Esophagus mucosa (tissue), 1 donor: ENCODE measurements at regions not wholly inside any gene's neighbourhood (a gene's known extent, or its start where the extent isn't known, plus 50 kb on each side); places are given as distances from the start of the nearest gene placed in this dataset.

Experiments
- ATAC-seq: fragments of 200-7000 bp; cut with Tn5 transposase; one replicate; pipeline ENCODE4 v1.9.1; 2020
- donor health status: DM: yes; HTN: yes; CAD: no.

- no peak for ATAC-seq
Observed at GRCh38 chr10:8919280-8919679, 864.8 kb downstream of the GATA3 start.

- no peak for ATAC-seq
Observed at GRCh38 chr10:8921568-8921967, 867.1 kb downstream of the GATA3 start.

DNA sequence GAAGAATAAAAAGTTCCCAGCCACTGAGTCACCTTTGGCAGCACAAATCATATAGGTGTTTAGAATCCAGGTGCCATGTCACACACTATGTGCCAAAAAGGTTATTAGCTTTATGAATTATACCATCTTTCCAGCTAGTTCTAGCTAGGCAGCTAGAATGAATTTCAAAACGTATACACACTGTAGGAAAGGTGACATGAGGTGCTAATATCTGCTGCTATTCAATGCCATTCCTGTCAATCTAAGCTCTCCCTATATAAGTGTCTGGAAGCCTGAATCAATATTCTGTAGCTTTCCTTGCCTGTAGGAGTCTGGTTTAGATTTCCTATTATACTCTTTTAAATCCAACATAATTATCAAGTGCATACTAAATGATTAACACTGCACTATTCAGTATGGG, 868.6 kb downstream of the GATA3 start:
- no peak for ATAC-seq

DNA sequence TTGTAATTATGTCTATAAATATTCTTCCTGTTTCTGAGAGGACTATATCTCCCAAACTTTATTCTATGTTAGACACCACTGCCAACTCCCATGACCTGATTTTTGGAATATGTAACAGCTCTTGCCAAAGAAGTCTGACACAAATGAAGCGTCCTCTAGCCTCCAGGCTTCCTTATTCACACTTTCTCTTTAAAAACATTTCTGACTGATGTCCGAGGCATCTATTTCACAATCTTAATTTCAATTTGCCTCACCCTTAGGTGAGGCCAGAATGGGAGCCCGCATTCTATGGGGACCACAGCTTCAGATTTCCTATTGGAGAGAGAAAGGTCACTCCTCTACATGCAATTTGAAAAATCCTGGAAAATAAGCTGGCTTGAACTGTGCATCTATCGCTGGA, 873.2 kb downstream of the GATA3 start:
- ATAC-seq, result no peak

DNA sequence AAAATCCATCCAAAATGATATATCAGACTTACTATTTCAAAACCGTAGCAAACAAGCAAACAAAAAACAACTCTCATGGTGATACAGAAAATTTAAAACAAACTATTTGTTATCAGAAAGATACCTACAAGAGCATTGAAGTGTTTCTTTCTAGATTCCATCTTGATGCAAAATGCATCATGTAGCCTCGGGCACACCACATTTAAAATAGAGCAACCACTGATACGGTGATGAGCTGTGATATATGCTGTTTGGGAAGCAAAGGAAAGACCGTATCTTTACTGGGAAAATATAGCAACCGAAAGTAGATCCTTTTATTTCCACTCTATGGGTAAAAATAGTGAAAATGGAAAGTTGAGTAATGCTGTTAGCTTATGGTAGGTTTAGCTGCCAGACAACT, 892.0 kb downstream of the GATA3 start:
- no peak for ATAC-seq

GRCh38 chr10:8950978-8951377, 896.5 kb downstream of the GATA3 start:
- no peak for ATAC-seq

DNA sequence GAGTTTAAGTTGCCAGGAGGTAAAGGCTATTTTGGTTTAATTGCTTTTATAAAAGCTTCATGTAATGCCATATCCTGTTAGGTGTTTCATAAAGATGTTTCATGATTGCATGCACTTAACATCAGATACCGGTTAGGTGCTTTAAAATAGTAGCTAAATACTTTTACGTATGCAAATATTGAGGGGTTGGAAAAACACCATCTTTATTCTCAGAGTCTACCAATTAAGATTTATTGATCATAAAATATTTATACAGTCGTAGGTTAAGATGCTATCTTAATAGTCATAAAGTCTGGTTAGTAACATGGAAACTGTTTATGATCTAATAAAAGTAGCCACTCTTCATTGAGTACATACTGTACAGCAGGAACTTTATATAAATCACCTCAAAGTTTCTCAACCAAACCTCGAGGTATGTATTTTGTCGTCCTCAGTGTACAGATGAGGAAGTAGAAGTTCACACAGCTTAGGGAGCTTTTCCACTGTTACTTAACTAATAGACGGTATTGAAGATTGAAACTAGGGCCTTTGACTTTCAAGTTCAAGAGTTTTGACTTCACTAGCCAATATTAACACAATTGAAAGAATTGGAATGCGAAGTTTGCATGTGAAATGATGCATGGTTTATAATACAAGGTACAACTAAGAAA, 897.1 kb downstream of the GATA3 start:
- no peak for ATAC-seq

DNA sequence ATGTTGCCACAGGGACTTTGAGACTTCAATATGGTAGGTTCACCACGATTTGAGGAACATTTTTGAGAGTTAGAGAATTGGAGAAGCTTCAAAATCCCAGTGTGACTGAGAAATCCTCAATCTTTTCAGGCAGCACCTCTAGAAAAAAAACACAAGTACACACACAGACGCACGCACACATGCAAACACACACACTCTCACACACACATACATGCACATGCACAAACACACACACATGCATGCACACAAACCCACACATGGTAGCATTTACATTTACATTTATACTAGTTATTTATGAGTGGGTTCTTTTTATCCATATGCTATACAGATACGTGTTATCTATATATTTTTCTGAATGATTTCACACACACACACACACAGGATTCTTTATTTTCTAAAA, 901.9 kb downstream of the GATA3 start:
- no peak for ATAC-seq

- peak; percentile 76 for ATAC-seq
Observed at GRCh38 chr10:8962249-8962648, 907.8 kb downstream of the GATA3 start.

DNA sequence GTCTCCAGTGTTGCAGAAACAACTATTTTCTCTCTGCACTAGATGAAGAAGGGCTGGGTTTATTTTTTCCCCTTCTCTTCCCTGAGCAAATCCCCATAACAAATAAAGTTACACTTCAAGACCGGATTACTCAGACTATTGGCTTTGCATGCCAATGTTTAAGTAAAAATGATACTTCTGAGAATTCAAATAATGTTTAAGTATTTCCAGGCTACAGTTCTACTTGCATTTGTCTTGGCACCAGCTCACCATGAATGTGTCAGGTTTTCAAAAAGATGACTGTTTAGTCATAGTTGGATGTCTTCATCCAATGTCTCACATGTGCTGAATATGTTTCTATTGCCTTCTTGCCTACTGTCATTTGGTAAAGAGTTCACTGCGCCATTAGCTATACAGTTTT, 912.6 kb downstream of the GATA3 start:
- ATAC-seq, result peak; percentile 47

DNA sequence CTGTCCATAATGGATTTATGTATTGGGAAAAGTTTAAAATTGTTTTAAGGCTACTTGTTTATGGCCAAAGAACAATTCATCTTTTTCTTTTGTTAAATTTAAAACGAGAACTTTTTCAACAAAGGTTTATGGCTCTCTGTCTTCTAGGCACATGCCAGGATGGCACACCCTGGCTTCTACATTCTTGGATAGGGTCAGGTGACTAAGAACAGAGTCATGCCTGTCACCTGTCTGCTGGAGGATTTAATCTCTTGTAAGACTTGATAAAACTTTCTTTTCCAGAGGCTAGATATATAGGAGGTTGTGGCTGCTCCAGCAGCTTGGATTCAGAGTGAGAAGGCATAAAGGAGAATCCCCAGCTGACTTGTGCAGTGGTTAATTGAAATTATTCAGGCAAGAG, 915.4 kb downstream of the GATA3 start:
- peak; percentile 74 for ATAC-seq

DNA sequence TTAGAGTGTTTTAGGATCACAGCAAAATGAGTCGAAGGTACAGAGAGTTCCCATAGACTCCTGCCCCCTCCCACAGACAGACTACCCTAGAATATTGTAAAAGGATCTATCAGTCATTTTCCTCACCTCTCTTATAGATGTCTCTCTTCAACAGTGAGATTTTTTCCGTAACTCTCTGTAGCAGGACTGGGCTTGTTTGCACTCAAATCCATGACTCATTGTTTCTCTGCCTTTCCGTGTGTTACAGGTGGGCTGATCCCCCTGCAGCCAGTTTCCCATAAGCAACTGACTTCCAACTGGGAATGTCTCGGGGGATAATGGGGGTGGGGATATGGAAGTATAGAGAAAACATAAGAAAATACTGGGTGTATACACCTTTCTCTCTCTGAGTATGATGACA, 921.0 kb downstream of the GATA3 start:
- peak; percentile 63 for ATAC-seq

GRCh38 chr10:8978100-8978499, 923.6 kb downstream of the GATA3 start:
- ATAC-seq, result peak; percentile 65

DNA sequence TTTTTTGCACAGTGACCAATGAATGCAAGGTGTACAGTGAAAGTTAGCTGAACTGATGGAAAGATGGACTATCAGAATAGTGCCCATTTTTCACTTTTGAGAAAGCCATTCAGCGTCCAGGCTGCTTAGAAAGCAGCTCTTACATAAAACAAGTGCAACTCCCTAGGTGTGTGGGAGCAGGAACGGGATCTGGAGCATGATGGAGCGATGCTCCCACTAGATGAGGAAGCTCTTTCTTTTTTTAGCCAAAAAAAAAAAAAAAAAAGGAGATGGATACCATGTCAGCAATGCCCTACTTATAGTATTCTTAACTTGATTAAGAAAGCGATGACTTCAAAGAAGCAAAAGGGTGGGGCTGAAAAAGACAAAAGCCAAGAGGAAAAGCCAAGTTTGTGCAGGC, 925.5 kb downstream of the GATA3 start:
- ATAC-seq, result peak; percentile 63

- no peak for ATAC-seq
Observed at GRCh38 chr10:8981277-8981676, 926.8 kb downstream of the GATA3 start.

GRCh38 chr10:8985651-8986050, 931.2 kb downstream of the GATA3 start:
- no peak for ATAC-seq

DNA sequence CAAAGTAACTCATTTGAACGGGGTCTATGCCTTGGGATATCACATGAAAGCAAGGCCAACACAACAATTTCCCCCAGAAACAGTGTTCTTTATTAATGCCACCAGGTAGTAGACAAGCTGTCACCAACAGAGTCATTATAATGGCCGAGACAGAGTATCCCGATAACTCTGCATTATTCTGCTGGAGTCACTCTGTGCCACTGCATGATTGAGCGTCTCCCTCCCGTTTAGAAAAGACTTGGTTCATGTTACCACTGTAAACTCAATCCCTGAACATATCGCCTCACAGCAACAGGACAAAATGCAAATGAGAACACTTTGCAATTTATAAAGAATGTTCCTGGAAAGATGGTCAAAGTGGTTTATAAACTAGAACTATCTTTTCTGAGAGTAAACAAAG, 932.5 kb downstream of the GATA3 start:
- ATAC-seq, result no peak

DNA sequence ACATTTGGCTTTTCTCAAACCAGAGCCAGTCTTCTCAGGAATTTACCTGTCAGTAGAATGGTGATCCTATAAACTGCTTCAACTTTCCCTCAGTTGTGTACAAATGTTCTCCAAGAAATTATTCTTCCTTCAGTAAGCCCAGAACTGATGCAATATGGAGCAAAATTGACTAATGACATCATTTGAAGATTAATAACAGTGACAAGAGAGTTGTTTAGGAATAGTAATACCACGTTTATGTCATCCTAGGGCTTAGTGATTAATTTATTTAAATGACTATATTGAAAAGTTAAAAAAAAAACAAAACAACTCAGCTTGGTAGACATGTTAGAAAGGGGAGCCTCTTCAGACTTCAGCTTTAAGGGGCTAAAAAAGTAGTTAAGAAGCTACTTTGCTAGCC, 933.2 kb downstream of the GATA3 start:
- no peak for ATAC-seq

- ATAC-seq, result no peak
Observed at GRCh38 chr10:8990280-8990987, 935.9 kb downstream of the GATA3 start.

- no peak for ATAC-seq
Observed at GRCh38 chr10:8992009-8992408, 937.5 kb downstream of the GATA3 start.

DNA sequence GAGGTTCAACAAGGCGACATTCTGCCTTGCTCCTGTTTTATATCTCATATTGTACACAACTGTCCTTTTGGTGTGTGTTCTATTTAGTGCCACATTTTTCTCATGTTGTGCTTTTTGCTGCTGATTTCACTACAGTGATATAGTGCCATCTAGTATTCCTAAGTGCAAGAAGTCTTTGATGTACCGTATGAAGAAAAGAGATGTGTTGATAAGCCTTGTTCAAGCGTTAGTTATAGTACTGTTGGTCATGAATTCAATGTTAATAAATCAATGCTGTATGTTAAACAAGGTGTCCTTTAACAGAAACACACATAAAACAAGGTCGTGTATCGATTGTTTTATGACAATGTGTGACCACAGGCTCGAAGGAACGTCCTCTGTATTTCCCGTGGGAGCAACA, 939.4 kb downstream of the GATA3 start:
- no peak for ATAC-seq

DNA sequence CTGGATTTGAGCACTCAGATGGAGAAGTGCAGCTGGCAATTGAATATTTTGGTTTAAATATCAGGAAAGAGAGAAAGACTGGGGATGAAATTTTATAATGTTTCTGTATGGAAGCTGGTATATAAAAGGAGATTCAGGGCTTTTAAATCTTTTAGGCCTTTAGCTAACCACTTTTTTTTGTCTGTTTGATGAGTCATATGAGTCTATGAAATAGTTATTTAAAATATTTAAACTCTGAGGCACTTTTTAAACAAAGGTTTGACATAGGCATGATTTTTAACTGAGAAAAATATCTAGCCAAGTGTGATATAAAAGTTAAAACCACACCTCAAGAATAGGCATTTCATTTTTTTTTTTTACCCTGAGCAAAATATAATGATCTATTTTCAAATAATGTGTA, 944.3 kb downstream of the GATA3 start:
- ATAC-seq, result no peak

DNA sequence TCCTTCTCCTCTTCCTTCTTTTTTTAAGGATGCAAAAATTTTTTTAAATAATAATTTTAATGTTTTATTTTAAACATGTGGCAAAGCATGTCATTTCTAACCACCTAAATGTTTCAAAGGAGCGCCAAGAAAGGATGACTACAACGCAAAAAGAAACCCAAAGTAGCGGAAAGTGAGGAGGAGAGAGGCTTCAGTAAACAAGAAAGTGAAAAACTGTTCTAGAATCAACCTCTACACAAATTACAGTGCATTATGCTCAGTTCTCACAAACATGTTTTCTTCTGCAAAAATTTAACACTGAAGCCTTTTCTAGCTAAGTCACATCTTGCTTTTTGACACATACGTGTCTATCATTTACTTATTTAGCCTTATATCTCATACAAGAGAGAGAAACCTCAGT, 948.6 kb downstream of the GATA3 start:
- no peak for ATAC-seq

- no peak for ATAC-seq
Observed at GRCh38 chr10:9004736-9005135, 950.2 kb downstream of the GATA3 start.

- peak; percentile 65 for ATAC-seq
Observed at GRCh38 chr10:9009505-9009904, 955.0 kb downstream of the GATA3 start.
